SKM-1 (cell line): ENCODE measurements at regions not wholly inside any gene's neighbourhood (a gene's known extent, or its start where the extent isn't known, plus 50 kb on each side); places are given as distances from the start of the nearest gene placed in this dataset.
"Not testable (repeated sequence)": the region's sequence is repeated elsewhere in the genome, so short reads cannot be mapped to it uniquely, and the experiment has no call there.

Experiments
- DNase-seq: peaks from one replicate; lab custom pipeline; 2025; ENCODE audit not compliant: unreplicated experiment; lab: John Stamatoyannopoulos, UW

DNA sequence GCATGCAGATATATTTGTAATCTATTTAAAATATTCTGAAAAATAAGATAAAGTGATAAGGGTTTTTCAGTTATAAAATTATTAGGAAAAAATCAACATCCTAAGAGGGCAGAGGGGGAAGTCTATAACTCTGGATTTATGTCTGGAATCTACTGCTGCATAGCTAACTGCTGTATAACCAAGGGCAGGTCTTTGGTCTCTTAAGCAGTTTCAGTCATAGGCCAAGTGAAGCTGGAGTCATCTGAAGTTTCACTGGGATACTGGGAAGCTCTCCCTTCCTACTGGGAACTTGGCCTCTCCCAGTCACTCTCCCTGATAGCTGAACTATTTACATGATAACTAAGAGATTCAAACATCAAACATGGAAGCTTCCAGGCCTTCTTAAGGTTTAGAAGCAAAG is 1409.9 kb upstream of the PCDH7 start:
- no peak for DNase-seq

- no peak for DNase-seq
Observed at GRCh38 chr4:29311247-29311646, 1408.9 kb upstream of the PCDH7 start.

DNA sequence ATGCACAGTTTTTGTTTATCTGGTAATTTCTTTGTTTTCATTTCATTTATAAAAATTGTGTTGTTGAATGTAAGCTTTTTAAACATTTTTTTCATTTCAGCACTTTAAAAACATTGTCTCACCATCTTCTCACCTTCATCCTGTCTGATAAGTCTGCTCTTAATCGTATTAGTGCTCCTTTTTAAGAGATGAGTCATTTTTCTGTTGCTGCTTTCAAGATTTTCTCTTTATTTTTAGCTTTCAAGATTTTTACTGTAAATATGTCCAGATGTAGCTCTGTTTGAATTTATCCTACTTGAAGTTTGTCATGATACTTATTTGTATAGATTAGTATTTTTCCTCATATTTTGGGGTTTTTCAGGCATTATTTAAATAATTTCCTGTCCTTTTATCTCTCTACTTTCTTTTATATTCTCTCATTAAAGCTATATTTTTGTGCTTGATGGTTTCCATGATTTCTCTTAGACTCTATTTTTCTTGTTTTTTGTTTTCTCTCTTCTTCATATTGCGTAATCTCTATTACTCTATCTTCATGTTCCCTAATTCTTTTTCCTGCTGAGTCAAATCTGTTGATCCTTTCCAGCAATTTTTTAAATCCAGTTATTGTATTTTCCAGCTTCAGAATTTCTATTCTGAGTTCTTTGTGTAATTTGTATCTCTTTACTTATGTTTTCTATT is 1400.4 kb upstream of the PCDH7 start:
- DNase-seq, result no peak

DNA sequence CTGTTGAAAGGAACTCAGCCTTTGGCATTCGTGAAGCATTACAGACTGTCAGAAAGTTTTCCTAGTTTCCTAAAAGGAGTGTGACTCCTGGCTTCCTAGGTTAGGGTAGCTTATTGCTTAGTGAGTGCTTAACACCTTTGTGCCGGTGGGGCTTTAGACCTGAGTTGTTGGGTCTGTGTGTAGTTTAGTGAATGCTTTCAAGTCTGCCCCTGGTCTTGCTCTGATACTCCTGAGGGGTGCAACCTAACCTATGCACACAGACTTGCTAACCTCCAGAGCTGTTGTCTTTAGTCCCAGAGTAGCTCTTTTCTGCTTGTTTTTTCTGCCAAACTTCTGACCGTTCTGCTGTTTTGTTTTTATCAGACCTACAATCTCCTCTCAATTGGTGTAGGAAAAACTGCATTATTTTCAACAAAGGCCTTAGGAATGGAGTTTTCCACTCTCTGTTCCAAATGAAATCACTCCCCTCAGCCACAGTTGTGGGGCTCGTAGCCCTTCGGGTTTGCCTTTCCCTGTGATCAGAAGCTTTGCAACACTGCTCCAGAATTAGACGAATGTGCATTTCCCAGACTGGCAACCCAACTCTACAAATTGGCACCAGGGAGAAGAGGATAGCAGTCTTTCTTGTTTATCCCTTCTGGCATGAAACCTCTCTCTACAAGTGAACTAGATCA is 1399.1 kb upstream of the PCDH7 start:
- DNase-seq, result no peak

DNA sequence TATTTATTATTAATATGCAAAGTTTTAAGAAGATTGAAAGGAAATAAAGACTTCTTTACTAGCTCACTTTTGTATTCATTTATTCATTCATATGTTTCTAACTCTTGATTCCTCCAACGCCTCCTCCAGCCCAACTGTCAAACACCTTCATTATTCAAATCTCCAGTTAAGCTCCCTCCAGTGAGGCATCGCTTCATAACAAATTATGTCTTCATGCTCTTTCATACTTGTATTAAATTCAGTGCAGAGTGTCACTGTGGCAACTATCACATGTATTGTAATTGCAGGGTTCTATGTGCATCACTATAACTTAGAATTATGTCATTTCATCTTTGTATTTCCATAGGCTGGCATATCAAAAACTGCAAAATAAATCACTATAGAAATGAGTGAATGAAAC is 1394.2 kb upstream of the PCDH7 start:
- DNase-seq, result no peak

DNA sequence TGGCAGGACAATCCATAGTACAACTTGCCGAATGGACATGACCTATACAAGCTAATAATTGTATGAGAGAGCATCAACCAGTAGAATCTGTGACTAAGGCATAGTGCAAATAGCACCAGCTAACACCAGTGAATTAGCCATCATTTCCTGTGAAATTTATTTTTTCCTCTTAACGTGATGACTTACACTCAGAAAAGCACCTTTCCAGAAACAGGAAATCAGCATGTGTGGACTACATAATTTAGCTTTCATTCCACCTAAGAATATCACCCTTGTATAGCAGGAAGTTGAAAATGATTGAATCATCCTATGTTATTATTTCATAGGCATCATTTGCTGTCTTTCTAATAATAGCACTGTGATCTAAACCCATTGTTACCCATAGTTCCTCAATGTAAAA is 1393.4 kb upstream of the PCDH7 start:
- DNase-seq, result no peak

DNA sequence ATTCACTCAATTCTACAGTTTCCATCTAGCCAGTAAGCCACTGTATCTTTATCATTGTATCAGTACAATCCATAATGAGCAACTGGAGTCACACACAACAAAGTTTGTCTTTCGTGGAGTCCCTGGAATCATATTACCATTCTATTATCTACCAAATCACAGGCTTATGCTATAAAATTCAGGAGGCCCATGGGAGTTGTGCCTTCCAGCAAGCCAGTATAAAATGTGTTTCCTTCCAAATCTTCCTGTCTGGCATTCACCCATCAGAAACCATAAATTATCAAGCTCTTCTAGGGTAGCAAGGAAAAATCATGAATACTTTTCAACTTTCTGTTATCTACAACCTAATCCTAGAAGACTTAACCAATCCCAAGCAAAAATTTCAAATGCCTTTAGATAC is 1383.3 kb upstream of the PCDH7 start:
- no peak for DNase-seq

DNA sequence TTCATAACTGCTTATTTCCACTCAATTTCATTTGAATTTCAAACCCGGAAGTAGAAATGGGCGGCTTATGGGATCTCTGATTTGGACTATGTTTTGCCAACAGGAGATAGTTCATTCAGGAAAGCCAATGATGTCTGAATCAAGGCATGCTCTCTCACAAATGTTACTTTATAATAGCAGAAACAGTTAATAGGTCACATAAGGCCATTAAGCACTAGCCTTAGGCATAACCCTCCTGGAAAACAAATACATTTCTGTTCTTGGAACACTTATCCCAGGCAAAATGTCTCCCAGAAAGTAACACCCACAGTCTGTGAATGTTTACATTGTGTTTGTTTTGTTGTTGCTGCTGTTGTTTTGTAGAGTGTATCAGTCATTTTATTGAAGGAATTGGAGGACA is 1347.2 kb upstream of the PCDH7 start:
- no peak for DNase-seq

- no peak for DNase-seq
Observed at GRCh38 chr4:29375716-29376115, 1344.5 kb upstream of the PCDH7 start.

GRCh38 chr4:29378237-29378636 is 1341.9 kb upstream of the PCDH7 start:
- not testable (repeated sequence) for DNase-seq

DNA sequence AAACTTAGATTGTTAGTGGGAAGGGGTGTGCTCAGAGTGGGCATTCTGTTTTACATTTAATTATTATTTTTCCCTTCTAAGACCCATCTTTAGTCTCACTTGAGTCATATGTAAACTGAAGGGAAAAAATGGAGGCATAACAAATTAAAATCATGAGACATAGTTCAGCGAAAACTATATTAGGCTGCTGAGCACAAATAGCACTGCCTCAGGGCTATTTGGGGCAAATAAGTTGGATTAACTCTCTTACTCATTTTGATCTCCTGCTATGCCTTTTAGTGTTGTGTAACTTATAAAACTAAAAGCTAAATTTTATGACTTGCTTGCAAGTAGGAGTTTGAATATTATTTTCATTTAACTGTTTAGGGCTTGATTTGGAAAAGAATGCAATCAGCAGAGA is 1329.2 kb upstream of the PCDH7 start:
- DNase-seq, result no peak

GRCh38 chr4:29405116-29405515 is 1315.1 kb upstream of the PCDH7 start:
- no peak for DNase-seq

GRCh38 chr4:29415771-29416170 is 1304.4 kb upstream of the PCDH7 start:
- no peak for DNase-seq

- DNase-seq, result no peak
Observed at GRCh38 chr4:29423836-29424721, 1296.1 kb upstream of the PCDH7 start.

DNA sequence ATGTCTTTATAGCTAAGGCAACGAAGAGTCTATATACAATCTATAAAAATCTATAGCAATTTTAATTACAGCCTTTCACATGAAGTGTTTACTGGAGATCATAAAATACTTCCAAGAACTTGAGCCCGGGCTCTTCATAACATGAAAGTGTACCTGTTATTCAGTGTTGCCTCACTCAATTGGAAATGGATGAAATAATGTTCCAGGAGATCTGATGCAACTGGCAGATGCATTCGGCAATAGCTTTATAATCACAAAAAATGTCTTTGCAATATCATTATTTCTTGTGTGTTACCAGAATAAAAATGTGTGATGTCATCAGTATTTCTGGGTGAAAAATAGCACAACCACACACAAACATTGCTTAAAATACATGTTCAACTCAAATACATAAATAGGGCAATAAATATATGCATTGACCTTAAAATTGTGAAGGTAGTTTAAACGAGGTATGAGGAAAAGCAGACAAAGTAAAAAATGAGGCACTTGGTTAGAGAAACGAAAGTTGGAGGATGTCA is 1266.8 kb upstream of the PCDH7 start:
- no peak for DNase-seq

DNA sequence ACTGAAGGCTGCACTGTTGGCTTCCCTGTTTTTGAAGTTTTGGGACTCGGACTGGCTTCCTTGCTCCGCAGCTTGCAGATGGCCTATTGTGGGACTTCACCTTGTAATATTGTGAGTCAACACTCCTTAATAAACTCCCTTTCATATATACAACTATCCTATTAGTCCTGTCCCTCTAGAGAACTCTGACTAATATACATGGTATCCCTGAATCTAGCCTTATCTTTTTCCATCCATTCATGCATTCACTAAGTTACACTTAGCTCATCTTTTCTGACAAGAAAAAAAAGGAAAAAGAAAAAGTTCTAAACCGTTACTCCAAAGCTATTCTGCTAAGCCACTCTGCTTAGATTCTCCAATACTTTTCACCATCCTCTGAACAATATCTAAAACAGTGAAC is 1260.2 kb upstream of the PCDH7 start:
- DNase-seq, result no peak

DNA sequence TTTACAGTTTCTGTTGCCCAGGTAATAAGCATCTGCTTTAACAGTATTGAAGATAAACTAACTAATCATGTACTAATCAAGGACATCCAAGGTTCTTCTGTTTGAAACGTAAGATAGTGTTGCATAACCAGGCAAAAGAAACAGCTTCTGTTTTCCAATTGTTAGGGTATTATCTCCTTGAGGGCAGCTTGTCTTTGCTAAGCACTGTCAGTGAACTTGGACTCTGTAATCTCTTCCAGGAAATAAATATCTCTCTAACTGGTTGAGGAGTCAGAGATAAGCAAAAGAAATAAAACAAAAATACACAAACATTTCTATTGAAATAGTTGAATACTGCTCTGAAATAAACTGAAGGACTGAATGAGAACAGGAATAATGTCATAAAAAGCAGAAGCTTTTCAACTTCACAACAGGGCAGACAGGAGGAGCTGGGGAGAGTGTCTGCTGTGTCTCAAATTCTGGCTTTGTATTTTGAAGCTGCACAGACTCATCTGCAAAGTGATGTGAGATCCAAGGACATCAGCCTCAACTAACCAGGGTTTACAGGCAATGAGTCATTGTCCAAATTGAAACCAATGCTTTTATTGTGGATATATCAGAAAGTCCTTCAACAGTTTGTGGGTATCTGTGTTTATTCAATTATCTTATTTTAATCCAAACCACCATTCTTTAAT is 1253.0 kb upstream of the PCDH7 start:
- no peak for DNase-seq
